GM10248 (cell line): ENCODE measurements at regions not wholly inside any gene's neighbourhood (a gene's known extent, or its start where the extent isn't known, plus 50 kb on each side); places are given as distances from the start of the nearest gene placed in this dataset.
A peak's percentile ranks its signal among the peaks of the same experiment; 100 is the strongest.

ENCODE experiments used
- CTCF ChIA-PET: fragments of 300-600 bp; sonication (Branson Sonifier 250); formaldehyde crosslinking; extraction: SDS; loops from one replicate; lab custom pipeline; 2021; ENCODE audit warnings: antibody characterized with exemption; lab: Yijun Ruan, JAX
- POLR2A ChIA-PET: fragments of 350-650 bp; sonication (Branson Sonifier 250); formaldehyde crosslinking; extraction: SDS; loops from one replicate; lab custom pipeline; 2020; ENCODE audit warnings: antibody characterized with exemption; lab: Yijun Ruan, JAX
- DNase-seq: peaks from one replicate; pipeline ENCODE4 v3.0.0; 2012; ENCODE audit errors: extremely low spot score
- CTCF ChIP-seq: IDR thresholded peaks from 2 replicates; pipeline ENCODE4 v1.5.1; 2012; ENCODE audit warnings: mild to moderate bottlenecking, low read depth; ENCODE audit errors: extremely low read depth, missing control alignments, control extremely low read depth

- ChIA-PET POLR2A (no interaction called here), CTCF (interaction anchor here (1.1 kb wide), 1 partner anchor 11 kb away, joined by 4 read pairs; no protein-coding TSS in a partner anchor)
- no peak for DNase-seq
- no peak for TF ChIP-seq CTCF
Measured at GRCh38 chr7:18140943-18141342, 113.3 kb upstream of the PRPS1L1 start.

- CTCF ChIA-PET, result no interaction called here
Measured at GRCh38 chr7:18144166-18144565, 116.5 kb upstream of the PRPS1L1 start.

GRCh38 chr7:18145160-18145559 lies 117.5 kb upstream of the PRPS1L1 start:
- POLR2A ChIA-PET, result interaction anchor here (0.6 kb wide), 1 partner anchor 23 kb away, joined by 4 read pairs; no protein-coding TSS in a partner anchor
- TF ChIP-seq CTCF, result no peak
- CTCF ChIA-PET, result no interaction called here
- no peak for DNase-seq

More at GRCh38 chr7:18144166-18144565, 116.5 kb upstream of the PRPS1L1 start:
- no peak for TF ChIP-seq CTCF
- peak; percentile 15 for DNase-seq
- POLR2A ChIA-PET, result no interaction called here

GRCh38 chr7:18151422-18151821 lies 123.8 kb upstream of the PRPS1L1 start:
- POLR2A ChIA-PET, result no interaction called here
- CTCF ChIA-PET, result interaction anchor here (1.0 to 1.8 kb wide), 6 partner anchors 10 to 381 kb away, joined by 3 to 8 read pairs (median 4); no protein-coding TSS in a partner anchor
- no peak for TF ChIP-seq CTCF
- DNase-seq, result no peak

- ChIA-PET CTCF (interaction anchor here (1.7 kb wide), 1 partner anchor 13 kb away, joined by 4 read pairs; no protein-coding TSS in a partner anchor), POLR2A (no interaction called here)
- no peak for DNase-seq
- no peak for TF ChIP-seq CTCF
Measured at GRCh38 chr7:18153183-18153748, 125.6 kb upstream of the PRPS1L1 start.

GRCh38 chr7:18154726-18155125 lies 127.1 kb upstream of the PRPS1L1 start:
- CTCF ChIA-PET, result no interaction called here
- TF ChIP-seq CTCF, result no peak
- DNase-seq, result no peak
- POLR2A ChIA-PET, result no interaction called here
